ENCODE measurements at regions not wholly inside any gene's neighbourhood (a gene's known extent, or its start where the extent isn't known, plus 50 kb on each side); places are given as distances from the start of the nearest gene placed in this dataset.

DNA sequence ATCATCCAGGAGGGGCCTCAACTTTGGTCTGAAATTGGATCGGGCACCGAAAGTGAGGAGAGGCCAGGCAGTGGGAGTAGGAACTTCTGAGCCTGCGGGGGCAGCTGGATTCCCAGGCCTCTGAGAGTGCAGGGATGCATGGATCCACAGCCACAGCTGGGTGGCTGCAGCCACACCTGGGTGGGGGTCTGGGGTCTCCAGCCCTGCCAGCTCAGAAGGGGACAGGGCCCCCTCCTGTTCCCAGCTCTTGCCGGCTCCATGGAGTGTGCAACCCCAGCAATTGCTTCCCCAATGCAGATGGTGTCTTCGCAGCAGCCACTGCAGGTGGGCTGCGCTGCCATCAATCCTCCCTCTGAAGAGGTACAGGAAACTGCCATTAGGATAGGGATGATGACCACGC is 123.7 kb downstream of the BCHE start:
- H3K36me3 ChIP-seq (ENCODE audit: control insufficient read depth, insufficient read depth, low read length), result no peaks in the 10 kb centered on the region
- CTCF ChIA-PET (ENCODE audit: low intra/inter-chr PET ratio), result no interaction called here

More for the DNA sequence above, 123.7 kb downstream of the BCHE start:
- intact Hi-C loops (cut with micrococcal nuclease) (no loop called here), in situ Hi-C loops (cut with MboI) (no loop called here)
- no TSS peak for BruUV-seq (replicated peaks)
- WGBS (ENCODE audit: insufficient coverage, low coverage, missing lambda C conversion rate), result 0% methylated on average over 7 of the region's 7 CpGs
- H3K4me1 ChIP-seq (replicated peaks in 1 of 2; ENCODE audit: control insufficient read depth in 2 of 2, insufficient read depth in 2 of 2, low read length in 2 of 2), result no peaks in the 10 kb centered on the region
- no peaks in the 10 kb centered on the region for H3K9me1 ChIP-seq (ENCODE audit: control insufficient read depth, insufficient read depth, low read length)
- ATAC-seq, result no peak
- no peaks in the 10 kb centered on the region for H4K20me1 ChIP-seq (replicated peaks; ENCODE audit: control insufficient read depth, insufficient read depth, low read length)
- no peak overlapping the region for H3K9ac ChIP-seq (ENCODE audit: insufficient read depth in 1 of 2, low read depth in 2 of 2, low read length in 2 of 2)
- POLR2A ChIA-PET, result no interaction called here
- H3K9me3 ChIP-seq (replicated peaks; ENCODE audit: control insufficient read depth, insufficient read depth, low read depth, low read length), result 0 out of 2 replicates have a peak, but pooled peaks cover 2% of the 10 kb centered on the region
- H3K4me2 ChIP-seq (ENCODE audit: insufficient read depth, low read length), result no peak overlapping the region
- no peak overlapping the region for H3K4me3 ChIP-seq
- TF ChIP-seq SMARCC2 (IDR thresholded peaks at IDR 0.05; ENCODE audit: low read depth), result no peak
- no peak for TF ChIP-seq FOXP1 (CRISPR knock-in tag; IDR thresholded peaks at IDR 0.05)
- TF ChIP-seq MYC (IDR thresholded peaks at IDR 0.05; ENCODE audit: low read depth, low read length), result no peak
- no peak for TF ChIP-seq MYC (CRISPR knock-in tag; IDR thresholded peaks at IDR 0.05; ENCODE audit: borderline replicate concordance, low read depth)
- TF ChIP-seq ZNF699 (CRISPR knock-in tag; IDR thresholded peaks at IDR 0.05; ENCODE audit: insufficient replicate concordance), result no peak
- no peak for TF ChIP-seq ZBTB26 (CRISPR knock-in tag; IDR thresholded peaks at IDR 0.05)
- TF ChIP-seq LCOR (CRISPR knock-in tag; IDR thresholded peaks at IDR 0.05), result no peak
- no peak for TF ChIP-seq ASH1L (IDR thresholded peaks at IDR 0.05; ENCODE audit: borderline replicate concordance, low read depth, partially characterized antibody)
- TF ChIP-seq ZNF696 (CRISPR knock-in tag; conservative IDR thresholded peaks at IDR 0.05), result no peak
- no peak for TF ChIP-seq STAT5B (CRISPR knock-in tag; IDR thresholded peaks at IDR 0.05)
- no peak for TF ChIP-seq ZNF695 (CRISPR knock-in tag; IDR thresholded peaks at IDR 0.05)
- TF ChIP-seq EP300 (IDR thresholded peaks at IDR 0.05; ENCODE audit: low read length), result no peak
- no peak for TF ChIP-seq L3MBTL2 (IDR thresholded peaks at IDR 0.05)
- TF ChIP-seq POLR3A (IDR thresholded peaks at IDR 0.05; ENCODE audit: borderline replicate concordance, extremely low read depth, insufficient read depth, insufficient read length), result no peak
- no peak for TF ChIP-seq SRSF9 (IDR thresholded peaks at IDR 0.05; ENCODE audit: borderline replicate concordance, low read depth, low read length)
- TF ChIP-seq LEF1 (IDR thresholded peaks at IDR 0.05), result no peak
- no peak for TF ChIP-seq CREB3 (tag; conservative IDR thresholded peaks at IDR 0.05; ENCODE audit: low read depth)
- no peak for TF ChIP-seq SIN3A (IDR thresholded peaks at IDR 0.05; ENCODE audit: borderline replicate concordance in 2 of 2, control insufficient read depth in 1 of 2, low read depth in 2 of 2, low read length in 2 of 2)
- TF ChIP-seq HDAC8 (tag; IDR thresholded peaks at IDR 0.05), result no peak
- no peaks in the 10 kb centered on the region for H3K79me2 ChIP-seq (ENCODE audit: control insufficient read depth, insufficient read depth, low read length)
- DNase-seq (ENCODE audit: extremely low read depth in 1 of 4, low spot score in 3 of 4), result no peak
- no peak overlapping the region for H2AFZ ChIP-seq (ENCODE audit: low read depth, low read length)
- no peak overlapping the region for H3K27ac ChIP-seq (ENCODE audit: extremely low read depth, low read depth, low read length)
- H3K27me3 ChIP-seq (ENCODE audit: control insufficient read depth in 2 of 2, insufficient read depth in 2 of 2, low read length in 2 of 2), result no peaks in the 10 kb centered on the region
- no peak for FAIRE-seq
